Stimulated activated CD8-positive, alpha-beta memory T cell treated with anti-CD3 and anti-CD28 coated beads, Interleukin-2, amount 100 ng/mL, for 48 hours (primary cell): ENCODE measurements at regions not wholly inside any gene's neighbourhood (a gene's known extent, or its start where the extent isn't known, plus 50 kb on each side); places are given as distances from the start of the nearest gene placed in this dataset.
"Not testable (repeated sequence)": the region's sequence is repeated elsewhere in the genome, so short reads cannot be mapped to it uniquely, and the experiment has no call there.

Experiments used
- DNase-seq, 2 donors: peaks; one replicate each; pipeline ENCODE4 v3.0.0-alpha.2; 2020; ENCODE audit warnings: low read depth in 2 of 2

DNA sequence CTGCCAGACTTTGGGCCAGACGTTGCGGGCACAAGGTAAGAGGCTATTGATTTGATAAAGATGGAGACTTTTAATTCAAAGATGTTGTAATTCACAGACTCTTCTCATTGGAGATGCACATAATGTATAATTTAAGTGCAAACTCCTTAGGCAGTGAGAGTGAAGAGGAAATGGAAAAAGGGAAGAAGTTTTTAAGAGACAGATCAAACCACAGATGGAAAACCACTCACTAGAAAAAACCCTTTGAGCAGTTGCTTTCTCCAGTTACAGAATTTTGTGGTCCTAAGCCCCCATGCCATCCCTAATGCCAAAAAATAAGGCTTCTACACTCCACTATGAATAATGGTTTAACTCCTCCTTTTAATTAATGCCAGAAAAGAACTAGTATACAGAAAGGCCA, 977.1 kb upstream of the PRKX start:
- no peak for DNase-seq

GRCh38 chrX:4682636-4683035, 969.2 kb upstream of the PRKX start:
- no peak for DNase-seq

DNA sequence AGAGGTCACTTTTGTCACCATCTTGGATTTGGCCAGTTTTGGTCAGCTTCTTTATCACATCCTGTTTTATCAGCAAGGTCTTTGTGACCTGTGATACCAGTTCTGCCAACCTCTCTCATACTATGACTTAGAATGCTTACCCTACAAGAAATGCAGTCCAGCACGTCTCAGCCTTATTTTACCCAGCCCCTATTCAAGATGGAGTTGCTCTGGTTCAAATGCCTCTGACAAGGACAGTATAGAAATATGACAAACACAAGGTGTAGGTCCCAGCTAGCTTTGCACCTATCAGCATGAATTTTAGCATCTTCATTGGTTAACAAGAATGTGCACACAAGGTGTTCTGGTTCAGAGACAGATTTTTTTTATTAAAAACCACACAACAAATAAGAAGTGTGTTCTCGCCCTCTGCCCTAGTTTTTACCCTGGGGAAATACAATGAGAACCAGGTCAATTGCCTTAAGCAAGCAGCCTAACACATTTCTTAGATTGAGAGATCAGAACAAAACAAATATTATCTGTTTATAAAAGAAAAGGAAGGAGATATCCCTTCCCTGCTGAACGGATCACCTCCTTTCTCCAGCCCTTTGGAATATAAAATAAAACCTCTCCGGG, 962.3 kb upstream of the PRKX start:
- DNase-seq: no peak

DNA sequence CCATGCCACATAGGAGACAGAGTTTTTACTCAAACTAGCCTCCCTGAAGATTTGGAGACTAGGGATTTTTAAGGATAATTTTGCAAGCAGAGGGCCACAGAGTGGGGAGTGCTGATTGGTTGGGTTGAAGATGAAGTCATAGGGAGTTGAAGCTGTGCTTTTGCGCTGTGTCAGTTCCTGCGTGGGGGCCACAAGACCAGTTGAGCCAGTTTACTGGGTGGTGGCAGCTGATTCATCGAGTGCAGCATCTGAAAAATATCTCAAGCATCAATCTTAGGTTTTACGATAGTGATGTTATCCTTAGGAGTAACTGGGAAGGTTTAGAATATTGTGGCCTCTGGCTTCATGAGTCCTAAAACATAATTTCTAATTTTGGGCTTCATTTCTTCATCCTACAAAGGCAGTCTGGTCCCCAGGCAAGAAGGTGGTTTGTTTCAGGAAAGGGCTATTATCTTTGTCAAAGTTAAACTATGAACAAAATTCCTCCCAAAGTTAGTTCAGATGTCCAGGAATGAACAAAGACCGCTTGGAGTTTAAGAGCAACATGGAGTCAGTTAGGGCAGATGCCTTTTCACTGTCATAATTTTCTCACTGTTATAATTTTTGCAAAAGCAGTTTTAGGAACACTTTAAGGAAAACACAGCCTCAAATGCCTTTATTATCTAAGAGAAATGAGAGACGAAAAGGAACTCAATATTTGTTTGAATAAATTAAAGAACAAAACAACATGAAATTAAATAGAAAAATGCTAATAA, 960.8 kb upstream of the PRKX start:
- DNase-seq: no peak

- DNase-seq: no peak
Measured at GRCh38 chrX:4671344-4671743, 957.9 kb upstream of the PRKX start.

DNA sequence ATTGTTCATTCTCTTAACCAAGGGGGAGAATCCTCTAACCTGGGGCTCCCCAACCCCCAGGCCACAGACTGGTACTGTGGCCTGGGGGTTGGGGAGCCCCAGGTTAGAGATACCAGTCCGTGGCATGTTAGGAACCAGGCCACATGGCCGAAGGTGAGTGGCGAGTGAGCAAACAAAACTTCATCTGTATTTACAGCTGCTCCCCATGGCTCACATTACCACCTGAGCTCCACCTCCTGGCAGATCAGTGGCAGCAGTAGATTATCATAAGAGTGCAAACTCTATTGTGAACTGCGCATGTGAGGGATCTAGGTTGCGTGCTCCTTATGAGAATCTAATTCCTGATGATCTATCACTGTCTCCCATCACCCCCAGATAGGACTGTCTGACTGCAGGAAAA, 957.2 kb upstream of the PRKX start:
- DNase-seq: no peak

- DNase-seq: no peak
Measured at GRCh38 chrX:4668802-4669536, 955.5 kb upstream of the PRKX start.

DNA sequence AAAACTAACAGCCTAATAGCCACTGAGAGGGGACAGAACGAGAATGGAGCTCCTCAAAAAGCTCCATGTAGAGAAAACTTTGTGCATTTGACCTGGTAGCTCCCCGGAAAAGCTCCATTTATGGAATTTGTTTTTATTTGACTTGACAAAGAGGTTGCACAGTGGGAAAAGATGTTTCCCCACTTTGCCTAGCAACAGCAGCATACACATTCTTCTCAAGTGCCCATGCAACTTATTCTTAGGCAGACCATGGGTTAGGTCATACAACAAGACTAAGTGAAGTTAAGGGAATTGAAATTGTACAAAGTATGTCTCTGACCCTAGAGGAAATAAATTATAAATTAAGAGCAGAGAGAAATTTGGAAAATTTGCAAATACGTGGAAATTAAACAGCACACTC, 949.6 kb upstream of the PRKX start:
- no peak for DNase-seq

DNA sequence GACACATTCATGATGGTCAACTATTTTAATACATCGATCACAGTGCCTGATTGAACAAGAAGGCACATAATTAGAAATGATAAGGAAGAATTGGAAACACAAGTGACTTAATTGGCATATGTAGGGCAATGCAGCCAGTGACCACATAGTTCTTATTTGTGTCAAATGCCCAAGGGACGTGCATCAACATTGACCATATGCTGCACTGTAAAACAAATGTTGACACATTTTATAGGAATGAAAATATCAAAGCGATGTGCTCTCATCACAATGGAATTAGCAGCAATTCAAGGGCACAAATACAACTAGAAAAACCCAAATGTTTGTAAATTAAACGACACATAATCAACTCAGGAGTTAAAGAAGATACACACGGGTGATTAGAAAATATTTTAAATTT, 948.3 kb upstream of the PRKX start:
- DNase-seq: no peak

GRCh38 chrX:4656419-4656818, 943.0 kb upstream of the PRKX start:
- no peak for DNase-seq

DNA sequence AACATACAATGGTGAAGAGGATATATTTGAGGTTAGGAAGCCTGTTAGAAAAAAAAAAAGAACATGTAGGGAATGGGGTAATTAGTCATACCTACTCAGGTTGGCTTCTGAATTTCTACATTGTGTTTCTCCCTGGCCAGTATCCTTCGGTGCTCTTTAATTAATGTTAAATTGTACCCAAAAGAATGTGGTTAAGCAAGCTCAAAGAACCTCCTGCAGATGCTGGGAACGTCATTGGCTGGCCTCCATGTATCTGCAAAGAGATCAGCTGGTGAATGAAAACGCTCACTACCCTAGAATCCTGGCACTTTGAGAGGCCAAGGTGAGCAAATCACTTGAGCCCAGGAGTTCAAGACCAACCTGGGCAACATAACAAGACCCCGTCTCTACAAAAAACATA, 942.3 kb upstream of the PRKX start:
- no peak for DNase-seq

- no peak for DNase-seq
Measured at GRCh38 chrX:4642114-4642513, 928.7 kb upstream of the PRKX start.

DNA sequence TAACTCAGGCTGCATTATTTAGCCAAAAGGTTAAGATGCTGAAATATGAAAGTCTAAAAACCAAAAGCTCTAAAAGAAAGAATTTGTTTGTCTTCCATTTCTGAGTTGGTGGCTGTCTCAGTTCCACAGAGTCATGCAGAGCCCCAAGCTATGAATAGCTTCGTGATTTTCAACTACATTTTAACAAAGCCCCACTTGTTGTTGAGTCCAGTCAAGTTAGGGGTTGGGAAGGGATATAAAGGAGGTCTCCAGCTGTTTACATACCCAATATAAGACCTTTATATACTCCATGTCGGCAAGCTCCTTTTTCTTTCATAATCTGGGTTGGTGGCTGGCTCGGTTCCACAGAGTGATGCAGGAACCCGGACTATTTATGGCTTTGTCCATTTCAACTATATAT, 924.6 kb upstream of the PRKX start:
- DNase-seq: no peak

DNA sequence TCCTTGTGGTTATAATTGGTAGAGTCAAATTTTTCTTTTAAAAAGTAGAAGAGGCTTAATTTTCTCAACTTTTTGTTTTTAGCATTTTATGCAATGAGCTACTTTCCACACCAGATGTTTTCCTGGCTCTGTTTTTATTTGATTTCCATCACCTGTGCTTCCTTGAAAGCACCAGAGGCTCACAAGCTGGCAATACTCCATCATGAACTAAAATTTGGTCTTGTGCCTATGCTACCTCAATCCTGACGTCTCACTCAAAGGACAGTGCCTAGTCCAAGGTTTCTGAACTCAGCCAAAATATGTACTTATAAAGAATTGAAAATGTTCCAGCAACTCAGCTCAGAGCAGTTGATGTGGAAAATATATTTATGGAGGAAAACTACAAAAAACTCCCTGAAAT, 914.0 kb upstream of the PRKX start:
- DNase-seq: no peak

DNA sequence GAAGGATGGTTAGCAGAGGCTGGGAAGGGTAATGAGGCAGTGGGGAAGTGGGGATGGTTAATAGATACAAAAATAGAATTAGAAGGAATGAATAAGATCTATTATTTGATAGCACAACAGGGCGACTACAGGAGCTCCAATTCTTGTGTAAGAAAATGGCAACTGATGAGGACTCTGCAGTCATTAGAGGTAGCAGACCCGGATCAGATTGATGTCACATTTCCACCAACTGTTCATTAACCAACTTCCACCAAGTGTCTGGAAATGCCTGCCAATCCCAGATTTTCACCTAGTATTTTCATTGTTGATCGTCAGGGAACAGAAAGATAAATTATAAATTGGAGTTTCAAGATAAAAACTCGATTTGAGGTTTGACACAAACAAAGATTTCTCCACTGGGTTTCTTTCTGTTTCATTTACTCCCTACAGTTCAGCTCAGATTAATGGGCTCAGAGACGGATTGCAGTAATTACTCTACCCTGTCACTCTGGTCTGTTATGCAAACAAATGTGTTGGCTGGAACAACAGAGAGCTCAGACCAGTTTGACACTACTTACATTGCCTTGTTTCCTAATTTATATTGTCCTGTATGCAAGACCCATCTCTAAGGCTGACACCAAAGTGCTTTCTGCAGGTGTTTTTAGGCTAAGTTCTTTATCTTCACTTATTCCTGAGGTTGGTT, 909.2 kb upstream of the PRKX start:
- no peak for DNase-seq

- not testable (repeated sequence) for DNase-seq
Measured at GRCh38 chrX:4613651-4614050, 900.2 kb upstream of the PRKX start.

DNA sequence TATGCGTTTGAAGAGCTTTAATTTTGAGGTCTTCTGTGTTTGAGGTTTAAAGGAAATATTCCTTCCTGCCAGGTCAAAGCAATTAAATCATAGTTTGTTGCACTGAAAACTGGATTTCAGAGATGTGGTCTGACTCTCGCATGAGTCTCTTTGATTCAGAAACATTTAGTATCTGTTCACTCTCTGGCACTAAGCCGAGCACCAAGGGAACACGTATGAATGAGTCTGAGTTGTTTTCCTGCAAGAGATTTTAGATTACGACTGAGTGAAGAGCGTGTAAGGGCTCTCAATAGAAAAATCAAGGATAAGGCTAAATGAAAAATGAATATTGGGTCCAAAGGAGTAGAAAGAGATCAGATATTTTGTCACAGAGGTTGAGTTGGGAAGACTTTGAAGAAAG, 875.4 kb upstream of the PRKX start:
- DNase-seq: no peak

DNA sequence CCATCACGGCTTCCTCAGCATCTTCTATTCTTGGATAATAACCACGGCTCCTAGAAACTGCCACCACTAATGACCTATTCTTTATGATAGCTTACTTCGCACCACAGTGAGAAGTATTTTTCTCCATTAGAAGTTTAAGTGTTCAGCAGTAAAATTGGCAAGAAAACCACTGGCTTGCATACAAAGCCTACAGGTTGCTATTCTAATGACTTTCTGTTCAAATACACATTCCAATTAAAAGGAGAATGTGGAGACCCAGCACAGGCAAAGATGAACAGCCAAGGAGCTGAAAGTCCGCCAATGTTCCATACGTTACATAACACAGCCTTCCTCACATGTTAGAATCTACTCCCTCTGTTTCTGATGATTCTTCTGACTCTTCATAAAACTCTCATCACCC, 875.0 kb upstream of the PRKX start:
- no peak for DNase-seq

DNA sequence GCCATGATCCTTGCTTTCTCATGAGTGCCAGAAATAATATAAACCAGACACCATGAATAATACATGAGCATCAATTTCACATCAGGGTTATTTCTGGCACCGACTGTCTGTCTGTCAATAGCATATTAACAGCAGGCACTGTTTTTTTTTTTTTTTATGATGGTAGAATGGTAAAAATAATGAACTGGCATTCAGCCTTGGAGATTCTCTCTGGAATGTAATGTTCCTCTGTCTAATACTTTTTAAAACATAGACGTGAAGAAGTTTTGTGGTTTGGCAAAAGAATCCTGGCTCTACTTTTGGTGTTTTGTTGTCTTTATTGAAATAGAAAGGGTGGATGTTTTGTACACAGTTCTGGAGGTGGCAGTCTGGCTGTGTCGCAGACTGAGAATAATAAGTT, 874.6 kb upstream of the PRKX start:
- DNase-seq: no peak

DNA sequence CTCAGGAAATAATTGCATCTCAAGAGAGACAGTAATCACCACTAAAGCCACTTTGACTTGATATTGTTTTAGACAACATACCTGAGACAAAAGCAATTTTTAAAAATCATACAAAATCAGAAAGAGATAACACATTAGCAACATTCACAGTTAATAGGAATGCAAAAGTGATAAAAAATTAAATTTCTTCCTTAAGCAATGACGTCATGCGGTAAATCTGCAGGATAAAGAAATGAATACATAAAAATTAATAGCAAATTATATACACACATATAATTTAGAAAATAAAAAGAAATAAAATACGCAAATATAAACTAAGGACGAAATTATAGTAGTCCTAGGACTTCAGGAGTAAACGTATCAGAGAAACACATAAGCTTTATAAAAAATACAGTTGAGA, 866.5 kb upstream of the PRKX start:
- no peak for DNase-seq

DNA sequence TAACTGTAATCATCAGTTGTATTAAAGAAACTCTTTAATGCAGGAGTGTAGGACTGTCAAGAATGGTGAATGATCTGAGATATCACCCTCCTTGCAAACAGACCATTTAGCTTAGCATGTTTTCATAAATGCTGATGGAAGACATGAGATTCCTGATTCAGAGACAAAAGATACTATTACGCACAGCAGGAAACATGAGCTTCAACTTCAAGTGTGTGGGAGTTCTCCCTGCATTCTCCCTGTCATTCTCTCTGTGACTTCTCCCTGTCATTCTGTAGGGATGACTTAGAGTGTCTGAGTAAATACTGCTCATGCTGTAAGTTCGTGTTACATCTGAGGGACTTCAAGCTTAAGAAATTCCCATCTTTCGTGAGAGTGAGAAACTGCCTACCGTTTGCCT, 866.0 kb upstream of the PRKX start:
- DNase-seq: no peak

GRCh38 chrX:4572691-4573090, 859.2 kb upstream of the PRKX start:
- no peak for DNase-seq

GRCh38 chrX:4570151-4570550, 856.7 kb upstream of the PRKX start:
- DNase-seq: no peak
